ENCODE measurements at regions not wholly inside any gene's neighbourhood (a gene's known extent, or its start where the extent isn't known, plus 50 kb on each side); places are given as distances from the start of the nearest gene placed in this dataset.

DNA sequence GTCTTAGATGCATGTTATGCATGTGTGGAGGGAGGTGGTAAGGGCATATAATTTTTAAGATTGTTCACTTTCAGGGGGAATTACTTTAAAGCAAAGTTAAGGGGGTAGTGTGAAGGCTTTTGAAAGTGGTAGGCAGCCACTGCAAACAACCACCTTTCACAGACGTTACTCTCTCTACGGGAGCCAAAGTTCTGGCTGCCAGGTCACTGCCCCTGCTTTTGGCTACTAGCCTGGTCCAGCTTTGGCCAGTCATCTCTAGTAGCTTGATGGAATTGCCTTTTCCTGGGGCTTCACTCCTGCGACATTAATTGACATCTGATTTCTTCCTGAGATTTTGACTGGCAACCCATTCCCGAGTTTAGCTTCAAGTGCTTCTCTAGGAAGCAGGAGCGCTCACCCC is 397.5 kb downstream of the CDH11 start:
- TF ChIP-seq YY1 (IDR thresholded peaks at IDR 0.05; ENCODE audit: low read depth) = no peak
- TF ChIP-seq, protein P1, sequence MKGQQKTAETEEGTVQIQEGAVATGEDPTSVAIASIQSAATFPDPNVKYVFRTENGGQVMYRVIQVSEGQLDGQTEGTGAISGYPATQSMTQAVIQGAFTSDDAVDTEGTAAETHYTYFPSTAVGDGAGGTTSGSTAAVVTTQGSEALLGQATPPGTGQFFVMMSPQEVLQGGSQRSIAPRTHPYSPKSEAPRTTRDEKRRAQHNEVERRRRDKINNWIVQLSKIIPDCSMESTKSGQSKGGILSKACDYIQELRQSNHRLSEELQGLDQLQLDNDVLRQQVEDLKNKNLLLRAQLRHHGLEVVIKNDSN (IDR thresholded peaks at IDR 0.05) = no peak
- no peak for TF ChIP-seq TCF12 (IDR thresholded peaks at IDR 0.05; ENCODE audit: low read depth)
- TF ChIP-seq TEAD4 (IDR thresholded peaks at IDR 0.05) = no peak
- TF ChIP-seq EGR1 (IDR thresholded peaks at IDR 0.05) = no peak
- TF ChIP-seq CREB1 (IDR thresholded peaks at IDR 0.05; ENCODE audit: low read depth) = no peak
- no peak for TF ChIP-seq RAD21 (IDR thresholded peaks at IDR 0.05; ENCODE audit: low read depth)
- no peak for TF ChIP-seq FOXM1 (IDR thresholded peaks at IDR 0.05; ENCODE audit: borderline replicate concordance, low read depth)
- TF ChIP-seq EP300 (IDR thresholded peaks at IDR 0.05; ENCODE audit: borderline replicate concordance) = no peak
- TF ChIP-seq NFIC (IDR thresholded peaks at IDR 0.05) = no peak
- no peak for TF ChIP-seq ZBTB7A (IDR thresholded peaks at IDR 0.05; ENCODE audit: low read depth)

DNA sequence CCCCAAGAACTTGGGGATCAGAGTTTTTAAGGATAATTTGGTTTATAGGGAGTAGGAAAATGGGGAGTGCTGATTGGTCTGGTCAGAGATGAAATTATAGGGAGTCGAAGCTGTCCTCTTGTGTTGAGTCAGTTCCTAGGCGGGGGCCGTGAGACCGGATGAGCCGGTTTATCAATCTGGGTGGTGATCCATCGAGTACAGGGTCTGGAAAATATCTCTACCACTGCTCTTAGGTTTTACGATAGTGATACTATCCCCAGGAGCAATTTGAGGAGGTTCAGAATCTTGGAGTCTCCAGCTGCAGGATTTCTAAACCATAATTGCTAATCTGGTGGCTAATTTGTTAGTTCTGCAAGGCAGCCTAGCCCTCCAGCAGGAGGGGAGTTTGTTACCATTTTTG is 403.4 kb downstream of the CDH11 start:
- no peak for TF ChIP-seq RAD21 (IDR thresholded peaks at IDR 0.05; ENCODE audit: low read depth)
- TF ChIP-seq EP300 (IDR thresholded peaks at IDR 0.05; ENCODE audit: borderline replicate concordance) = no peak
- TF ChIP-seq, protein P2, sequence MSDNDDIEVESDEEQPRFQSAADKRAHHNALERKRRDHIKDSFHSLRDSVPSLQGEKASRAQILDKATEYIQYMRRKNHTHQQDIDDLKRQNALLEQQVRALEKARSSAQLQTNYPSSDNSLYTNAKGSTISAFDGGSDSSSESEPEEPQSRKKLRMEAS (IDR thresholded peaks at IDR 0.05) = no peak
- no peak for TF ChIP-seq EGR1 (IDR thresholded peaks at IDR 0.05)
- TF ChIP-seq CEBPB (IDR thresholded peaks at IDR 0.05) = no peak
- TF ChIP-seq FOXM1 (IDR thresholded peaks at IDR 0.05; ENCODE audit: borderline replicate concordance, low read depth) = no peak
- TF ChIP-seq, protein P1 (IDR thresholded peaks at IDR 0.05) = no peak
- no peak for TF ChIP-seq TEAD4 (IDR thresholded peaks at IDR 0.05)
- TF ChIP-seq, protein P3, sequence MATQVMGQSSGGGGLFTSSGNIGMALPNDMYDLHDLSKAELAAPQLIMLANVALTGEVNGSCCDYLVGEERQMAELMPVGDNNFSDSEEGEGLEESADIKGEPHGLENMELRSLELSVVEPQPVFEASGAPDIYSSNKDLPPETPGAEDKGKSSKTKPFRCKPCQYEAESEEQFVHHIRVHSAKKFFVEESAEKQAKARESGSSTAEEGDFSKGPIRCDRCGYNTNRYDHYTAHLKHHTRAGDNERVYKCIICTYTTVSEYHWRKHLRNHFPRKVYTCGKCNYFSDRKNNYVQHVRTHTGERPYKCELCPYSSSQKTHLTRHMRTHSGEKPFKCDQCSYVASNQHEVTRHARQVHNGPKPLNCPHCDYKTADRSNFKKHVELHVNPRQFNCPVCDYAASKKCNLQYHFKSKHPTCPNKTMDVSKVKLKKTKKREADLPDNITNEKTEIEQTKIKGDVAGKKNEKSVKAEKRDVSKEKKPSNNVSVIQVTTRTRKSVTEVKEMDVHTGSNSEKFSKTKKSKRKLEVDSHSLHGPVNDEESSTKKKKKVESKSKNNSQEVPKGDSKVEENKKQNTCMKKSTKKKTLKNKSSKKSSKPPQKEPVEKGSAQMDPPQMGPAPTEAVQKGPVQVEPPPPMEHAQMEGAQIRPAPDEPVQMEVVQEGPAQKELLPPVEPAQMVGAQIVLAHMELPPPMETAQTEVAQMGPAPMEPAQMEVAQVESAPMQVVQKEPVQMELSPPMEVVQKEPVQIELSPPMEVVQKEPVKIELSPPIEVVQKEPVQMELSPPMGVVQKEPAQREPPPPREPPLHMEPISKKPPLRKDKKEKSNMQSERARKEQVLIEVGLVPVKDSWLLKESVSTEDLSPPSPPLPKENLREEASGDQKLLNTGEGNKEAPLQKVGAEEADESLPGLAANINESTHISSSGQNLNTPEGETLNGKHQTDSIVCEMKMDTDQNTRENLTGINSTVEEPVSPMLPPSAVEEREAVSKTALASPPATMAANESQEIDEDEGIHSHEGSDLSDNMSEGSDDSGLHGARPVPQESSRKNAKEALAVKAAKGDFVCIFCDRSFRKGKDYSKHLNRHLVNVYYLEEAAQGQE (IDR thresholded peaks at IDR 0.05; ENCODE audit: low read depth) = no peak
- TF ChIP-seq TAF1 (IDR thresholded peaks at IDR 0.05; ENCODE audit: low read depth) = no peak
- no peak for TF ChIP-seq ZBTB7A (IDR thresholded peaks at IDR 0.05; ENCODE audit: low read depth)

DNA sequence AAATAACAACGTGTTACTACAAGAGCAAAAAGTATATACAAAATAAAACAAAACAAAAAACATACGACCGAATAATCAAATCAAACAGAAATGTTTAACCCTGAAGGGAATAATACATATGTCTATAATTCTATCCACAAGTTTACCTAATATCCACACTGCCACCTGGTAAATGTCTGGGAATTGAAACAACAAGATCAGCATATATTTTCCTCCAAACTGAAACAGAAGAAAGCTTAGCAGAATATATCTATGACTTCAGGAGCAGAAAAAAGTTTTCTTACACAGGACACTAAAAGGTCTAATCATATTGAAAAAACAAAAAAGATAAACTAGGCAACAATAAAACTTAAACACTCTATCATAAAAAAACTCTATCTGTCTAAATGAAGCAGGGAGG is 404.0 kb downstream of the CDH11 start:
- TF ChIP-seq TAF1 (IDR thresholded peaks at IDR 0.05; ENCODE audit: low read depth) = no peak

GRCh38 chr16:64715624-64716023 is 406.2 kb downstream of the CDH11 start:
- no peak for TF ChIP-seq RAD21 (IDR thresholded peaks at IDR 0.05; ENCODE audit: low read depth)
- TF ChIP-seq NFIC (IDR thresholded peaks at IDR 0.05) = no peak
- no peak for TF ChIP-seq CEBPB (IDR thresholded peaks at IDR 0.05)
- no peak for TF ChIP-seq CREB1 (IDR thresholded peaks at IDR 0.05; ENCODE audit: low read depth)
- TF ChIP-seq, protein P2 (IDR thresholded peaks at IDR 0.05) = no peak
- TF ChIP-seq, protein P1 (IDR thresholded peaks at IDR 0.05) = no peak
- no peak for TF ChIP-seq TAF1 (IDR thresholded peaks at IDR 0.05; ENCODE audit: low read depth)
- TF ChIP-seq YY1 (IDR thresholded peaks at IDR 0.05; ENCODE audit: low read depth) = no peak
- TF ChIP-seq ZBTB7A (IDR thresholded peaks at IDR 0.05; ENCODE audit: low read depth) = no peak
- TF ChIP-seq, protein P3 (IDR thresholded peaks at IDR 0.05; ENCODE audit: low read depth) = no peak
- TF ChIP-seq EP300 (IDR thresholded peaks at IDR 0.05; ENCODE audit: borderline replicate concordance) = no peak
- TF ChIP-seq EGR1 (IDR thresholded peaks at IDR 0.05) = no peak
- TF ChIP-seq TCF12 (IDR thresholded peaks at IDR 0.05; ENCODE audit: low read depth) = no peak
- TF ChIP-seq TEAD4 (IDR thresholded peaks at IDR 0.05) = no peak
- no peak for TF ChIP-seq FOXM1 (IDR thresholded peaks at IDR 0.05; ENCODE audit: borderline replicate concordance, low read depth)

DNA sequence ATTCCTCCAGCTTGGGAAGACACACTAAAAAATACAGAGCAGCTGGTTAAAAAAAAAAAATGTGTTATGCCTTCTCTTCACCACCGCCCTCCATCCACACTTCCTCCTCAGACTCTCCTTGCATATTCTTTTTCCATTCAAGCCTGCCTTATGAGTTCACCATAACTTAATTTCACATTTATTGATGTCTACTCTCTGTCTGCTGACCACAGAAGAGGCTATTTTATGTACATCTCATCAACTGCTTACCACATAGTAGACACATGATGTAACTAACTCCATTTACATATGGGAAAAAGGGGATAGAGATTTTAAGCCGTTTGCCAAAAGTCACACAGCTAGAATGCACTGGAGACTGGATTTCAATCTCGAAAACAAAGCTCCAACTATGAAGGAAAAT is 409.8 kb downstream of the CDH11 start:
- no peak for TF ChIP-seq TEAD4 (IDR thresholded peaks at IDR 0.05)
- no peak for TF ChIP-seq TAF1 (IDR thresholded peaks at IDR 0.05; ENCODE audit: low read depth)
- no peak for TF ChIP-seq RAD21 (IDR thresholded peaks at IDR 0.05; ENCODE audit: low read depth)

- TF ChIP-seq FOXM1 (IDR thresholded peaks at IDR 0.05; ENCODE audit: borderline replicate concordance, low read depth) = no peak
- TF ChIP-seq TEAD4 (IDR thresholded peaks at IDR 0.05) = no peak
Observed at GRCh38 chr16:64711596-64711995, 410.3 kb downstream of the CDH11 start.
